ENCODE measurements at regions not wholly inside any gene's neighbourhood (a gene's known extent, or its start where the extent isn't known, plus 50 kb on each side); places are given as distances from the start of the nearest gene placed in this dataset.

GRCh38 chr2:78873526-78873925 lies 152.0 kb upstream of the REG3G start:
- no peak overlapping the region for H2BK20ac ChIP-seq (ENCODE audit: low read depth, low read length, poor library complexity, severe bottlenecking)
- no peaks in the 10 kb centered on the region for H3K4me1 Mint-ChIP-seq
- no peaks in the 10 kb centered on the region for H3K4me1 ChIP-seq (ENCODE audit: insufficient read depth, low read length)
- no peak overlapping the region for H2BK120ac ChIP-seq (ENCODE audit: low read depth, low read length, poor library complexity, severe bottlenecking)
- H3K27ac Mint-ChIP-seq, result no peak overlapping the region
- H3K27me3 Mint-ChIP-seq (ENCODE audit: low read depth), result no peaks in the 10 kb centered on the region
- no peak overlapping the region for H2AK5ac ChIP-seq (ENCODE audit: insufficient read length, low read length)
- no peak overlapping the region for H3T11ph ChIP-seq (ENCODE audit: low read length)
- H4K8ac ChIP-seq (replicated peaks; ENCODE audit: insufficient read length, low read depth, low read length), result no peak overlapping the region
- H3K56ac ChIP-seq (ENCODE audit: insufficient read length, low read depth, low read length), result no peak overlapping the region
- H2BK12ac ChIP-seq (ENCODE audit: insufficient read length, low read depth, low read length), result no peak overlapping the region
- H3K4me3 Mint-ChIP-seq, result no peak overlapping the region
- no peak overlapping the region for H3K23ac ChIP-seq (ENCODE audit: insufficient read length, low read depth, low read length)
- no peak overlapping the region for H4K5ac ChIP-seq (ENCODE audit: insufficient read length, low read depth, low read length)
- H3K9me3 ChIP-seq (ENCODE audit: control insufficient read depth, low read depth, low read length), result no peaks in the 10 kb centered on the region
- H3K27ac ChIP-seq (ENCODE audit: insufficient read length, low read depth, low read length), result no peak overlapping the region
- no peak overlapping the region for H2AFZ ChIP-seq (ENCODE audit: low read length)
- DNase-seq, result no peak
- H3K79me1 ChIP-seq (ENCODE audit: insufficient read depth, low read depth, low read length, poor library complexity, severe bottlenecking), result no peaks in the 10 kb centered on the region
- H3K27me3 ChIP-seq (ENCODE audit: insufficient read depth, low read length), result no peaks in the 10 kb centered on the region
- H3K4me2 ChIP-seq (ENCODE audit: insufficient read depth, insufficient read length, low read length), result no peak overlapping the region
- WGBS (ENCODE audit: extremely low coverage, insufficient read length, low lambda C conversion rate), result no CpG with 5 or more reads among the region's 1 CpG
- no peaks in the 10 kb centered on the region for H4K20me1 ChIP-seq (ENCODE audit: control insufficient read depth, insufficient read depth, insufficient read length)
- H3K9ac ChIP-seq (ENCODE audit: extremely low read depth, insufficient read length, low read length), result no peak overlapping the region
- no peak overlapping the region for H2BK15ac ChIP-seq (ENCODE audit: low read depth, low read length)
- TF ChIP-seq CTCF (conservative IDR thresholded peaks at IDR 0.05), result no peak
- H3K18ac ChIP-seq (ENCODE audit: insufficient read length, low read depth, low read length), result no peak overlapping the region
- H3K36me3 Mint-ChIP-seq (ENCODE audit: insufficient read depth in 1 of 3, low read depth in 3 of 3), result no peaks in the 10 kb centered on the region
- H3K14ac ChIP-seq (ENCODE audit: insufficient read depth, low read length), result no peak overlapping the region
- H3K4ac ChIP-seq (ENCODE audit: low read depth, low read length), result no peak overlapping the region
- no peaks in the 10 kb centered on the region for H3K9me3 Mint-ChIP-seq
- no peaks in the 10 kb centered on the region for H3K79me2 ChIP-seq (ENCODE audit: insufficient read depth, low read length)
- no peaks in the 10 kb centered on the region for H3K23me2 ChIP-seq (ENCODE audit: insufficient read length, low read depth, low read length, poor library complexity, severe bottlenecking)
- H4K91ac ChIP-seq (ENCODE audit: insufficient read length, low read depth, low read length), result no peak overlapping the region
- no peak overlapping the region for H2BK5ac ChIP-seq (ENCODE audit: insufficient read length, low read length)

Data from H9 (cell line).